H1 (cell line): ENCODE measurements at regions not wholly inside any gene's neighbourhood (a gene's known extent, or its start where the extent isn't known, plus 50 kb on each side); places are given as distances from the start of the nearest gene placed in this dataset.

Experiments used
- CTCF ChIA-PET: fragments of 300-600 bp; sonication (Branson Sonifier 250); formaldehyde crosslinking; loops from one replicate; lab custom pipeline; 2021; ENCODE audit not compliant: partially characterized antibody; lab: Charles Lee
- POLR2A ChIA-PET: fragments of 300-600 bp; sonication (Branson Sonifier 250); formaldehyde crosslinking; loops from one replicate; lab custom pipeline; 2021; ENCODE audit warnings: inconsistent platforms; ENCODE audit not compliant: partially characterized antibody; lab: Charles Lee
- DNase-seq, 2 experiments: peaks; one replicate each; pipeline versions ENCODE4 v3.0.0 to v3.0.0-alpha.2; 2010 to 2022; ENCODE audit warnings: low spot score in 2 of 2, low read depth in 1 of 2, mixed read lengths in 1 of 2
- FAIRE-seq: peaks from 2 replicates; lab custom pipeline; 2011; peaks lifted over from hg19 to GRCh38; lab: Jason Lieb, UNC
- H2AFZ ChIP-seq: 2 replicates; pipeline ENCODE4 v1.8.1; 2012; ENCODE audit warnings: low read length, inconsistent platforms
- H2AK5ac ChIP-seq: 2 replicates; pipeline ENCODE4 v1.6.1; 2013; ENCODE audit warnings: low read depth, low read length
- H2BK120ac ChIP-seq: replicated peaks from 2 replicates; pipeline ENCODE3; 2013; ENCODE audit warnings: low read depth, low read length, inconsistent platforms
- H2BK12ac ChIP-seq: 2 replicates; pipeline ENCODE4 v1.6.1; 2013; ENCODE audit warnings: low read depth, low read length
- H2BK15ac ChIP-seq: 2 replicates; pipeline ENCODE4 v1.6.1; 2013; ENCODE audit warnings: low read length
- H2BK20ac ChIP-seq: 2 replicates; pipeline ENCODE4 v1.6.1; 2013; ENCODE audit warnings: low read length
- H2BK5ac ChIP-seq: 2 replicates; pipeline ENCODE4 v1.6.1; 2013; ENCODE audit warnings: low read depth, low read length
- H3K14ac ChIP-seq: 2 replicates; pipeline ENCODE4 v1.6.1; 2013; ENCODE audit warnings: inconsistent platforms; ENCODE audit not compliant: insufficient read length
- H3K18ac ChIP-seq: 2 replicates; pipeline ENCODE4 v1.6.1; 2013; ENCODE audit warnings: low read length; ENCODE audit errors: extremely low read depth
- H3K23ac ChIP-seq: 2 replicates; pipeline ENCODE4 v1.6.1; 2013; ENCODE audit warnings: inconsistent platforms; ENCODE audit not compliant: insufficient read length
- H3K23me2 ChIP-seq: 2 replicates; pipeline ENCODE4 v1.6.1; 2013; ENCODE audit warnings: low read depth, low read length
- H3K27ac ChIP-seq: 2 replicates; pipeline ENCODE4 v1.6.1; 2011; ENCODE audit warnings: low read depth, low read length, inconsistent platforms
- H3K27me3 ChIP-seq, 4 experiments: replicated peaks in 1 of 4; 1 replicate in 1 of 4; 2 replicates in 3 of 4; pipeline versions ENCODE4 v1.6.1 to v1.8.1; 2011 to 2013; ENCODE audit warnings: low read length in 3 of 4, mild to moderate bottlenecking in 3 of 4, inconsistent platforms in 2 of 4, mixed read lengths in 2 of 4, moderate library complexity in 1 of 4; ENCODE audit not compliant: control insufficient read depth in 3 of 4, insufficient read depth in 3 of 4; ENCODE audit errors: extremely low read depth in 1 of 4
- H3K36me3 ChIP-seq, 4 experiments: 2 replicates each; pipeline versions ENCODE4 v1.6.1 to v1.8.1; 2011 to 2013; ENCODE audit warnings: mild to moderate bottlenecking in 4 of 4, low read length in 3 of 4, moderate library complexity in 2 of 4, control low read depth in 1 of 4, inconsistent platforms in 1 of 4; ENCODE audit not compliant: insufficient read depth in 4 of 4, control insufficient read depth in 2 of 4
- H3K4ac ChIP-seq: replicated peaks from 2 replicates; pipeline ENCODE3; 2013; ENCODE audit warnings: low read length, low read depth, mixed read lengths, inconsistent platforms; ENCODE audit not compliant: insufficient read length
- H3K4me1 ChIP-seq, 4 experiments: replicated peaks in 1 of 4; 1 replicate in 1 of 4; 2 replicates in 3 of 4; pipeline versions ENCODE4 v1.6.1 to v1.8.1; 2011 to 2013; ENCODE audit warnings: low read length in 3 of 4, inconsistent platforms in 2 of 4, mixed read lengths in 1 of 4; ENCODE audit not compliant: insufficient read depth in 4 of 4, control insufficient read depth in 3 of 4
- H3K4me2 ChIP-seq, 2 experiments: 2 replicates each; pipeline versions ENCODE4 v1.6.1 to v1.8.1; 2011 to 2013; ENCODE audit warnings: low read depth in 2 of 2, low read length in 2 of 2, control low read depth in 1 of 2, inconsistent platforms in 1 of 2, mild to moderate bottlenecking in 1 of 2; ENCODE audit not compliant: insufficient read depth in 1 of 2
- H3K4me3 ChIP-seq, 4 experiments: fragments of 200-600, 300-600 bp in 1 of 4; sonication (generic), shearing (Covaris generic), sonication (Bioruptor Twin) in 1 of 4; 2 replicates each; pipeline versions ENCODE4 v1.5.1 to v1.8.1; 2011 to 2016; ENCODE audit warnings: low read length in 4 of 4, low read depth in 3 of 4, control low read depth in 2 of 4, inconsistent platforms in 2 of 4, mild to moderate bottlenecking in 2 of 4, mixed read lengths in 1 of 4, moderate library complexity in 1 of 4; ENCODE audit not compliant: insufficient read depth in 2 of 4; ENCODE audit errors: extremely low read depth in 1 of 4
- H3K56ac ChIP-seq: replicated peaks from 2 replicates; pipeline ENCODE3; 2013; ENCODE audit warnings: low read depth, mild to moderate bottlenecking, mixed read lengths, low read length, inconsistent platforms; ENCODE audit not compliant: insufficient read length
- H3K79me1 ChIP-seq: 2 replicates; pipeline ENCODE4 v1.6.1; 2013; ENCODE audit warnings: low read depth, low read length, control low read depth
- H3K79me2 ChIP-seq, 2 experiments: 2 replicates each; pipeline versions ENCODE4 v1.6.1 to v1.8.1; 2012 to 2013; ENCODE audit warnings: low read length in 2 of 2, mild to moderate bottlenecking in 2 of 2, inconsistent platforms in 1 of 2; ENCODE audit not compliant: insufficient read depth in 2 of 2, control insufficient read depth in 1 of 2
- H3K9ac ChIP-seq, 4 experiments: replicated peaks in 1 of 4; 1 replicate in 1 of 4; 2 replicates in 3 of 4; pipeline versions ENCODE4 v1.6.1 to v1.8.1; 2011 to 2013; ENCODE audit warnings: low read depth in 3 of 4, low read length in 3 of 4, control low read depth in 2 of 4, mild to moderate bottlenecking in 2 of 4, moderate library complexity in 2 of 4, inconsistent platforms in 1 of 4; ENCODE audit errors: extremely low read depth in 1 of 4
- H3K9me3 ChIP-seq, 2 experiments: 2 replicates each; pipeline versions ENCODE4 v1.6.1 to v1.8.1; 2012 to 2013; ENCODE audit warnings: mild to moderate bottlenecking in 2 of 2, moderate library complexity in 2 of 2, control low read depth in 1 of 2, inconsistent platforms in 1 of 2, low read depth in 1 of 2, low read length in 1 of 2, mixed read lengths in 1 of 2; ENCODE audit not compliant: insufficient read depth in 2 of 2
- H4K20me1 ChIP-seq, 2 experiments: replicated peaks in 1 of 2; 2 replicates each; pipeline versions ENCODE3 to v1.8.1; 2011 to 2013; ENCODE audit warnings: inconsistent platforms in 2 of 2, low read length in 2 of 2, mild to moderate bottlenecking in 1 of 2; ENCODE audit not compliant: insufficient read depth in 2 of 2, control insufficient read depth in 1 of 2
- H4K5ac ChIP-seq: 2 replicates; pipeline ENCODE4 v1.6.1; 2013; ENCODE audit warnings: low read length, low read depth, mixed read lengths, inconsistent platforms; ENCODE audit not compliant: insufficient read length
- H4K8ac ChIP-seq: 2 replicates; pipeline ENCODE4 v1.8.0; 2013; ENCODE audit warnings: mild to moderate bottlenecking, moderate library complexity, low read length, inconsistent platforms; ENCODE audit not compliant: insufficient read depth; ENCODE audit errors: extremely low read depth
- H4K91ac ChIP-seq: replicated peaks from 2 replicates; pipeline ENCODE3; 2013; ENCODE audit warnings: low read length, mixed read lengths, inconsistent platforms; ENCODE audit not compliant: insufficient read length
- ATF2 ChIP-seq: IDR thresholded peaks from 2 replicates; pipeline ENCODE4 v1.6.1; 2012; ENCODE audit warnings: low read length, inconsistent platforms
- CEBPB ChIP-seq: IDR thresholded peaks from 2 replicates; pipeline ENCODE4 v1.6.1; 2012; ENCODE audit warnings: low read depth, low read length
- CHD2 ChIP-seq: IDR thresholded peaks from 2 replicates; pipeline ENCODE4 v1.6.1; 2012; ENCODE audit warnings: low read length, improper control_type of control experiment
- CTCF ChIP-seq, 3 experiments: IDR thresholded peaks; 1 replicate in 2 of 3; 2 replicates in 1 of 3; pipeline versions ENCODE4 v1.5.1 to v1.6.1; 2011; ENCODE audit warnings: low read length in 3 of 3, mild to moderate bottlenecking in 3 of 3, inconsistent platforms in 2 of 3, low read depth in 1 of 3, moderate library complexity in 1 of 3; ENCODE audit not compliant: insufficient read depth in 1 of 3; ENCODE audit errors: control extremely low read depth in 1 of 3
- E2F6 ChIP-seq: IDR thresholded peaks from 2 replicates; pipeline ENCODE4 v1.6.1; 2012; ENCODE audit warnings: inconsistent platforms
- FOSL1 ChIP-seq: IDR thresholded peaks from 2 replicates; pipeline ENCODE4 v1.6.1; 2011; ENCODE audit warnings: mild to moderate bottlenecking, low read depth, low read length, moderate library complexity; ENCODE audit not compliant: insufficient read depth
- GABPA ChIP-seq: IDR thresholded peaks from 2 replicates; pipeline ENCODE4 v1.6.1; 2011; ENCODE audit warnings: mild to moderate bottlenecking, low read length, moderate library complexity, borderline replicate concordance; ENCODE audit not compliant: insufficient read depth
- PHF8 ChIP-seq: fragments of 200-600 bp; sonication (generic); conservative IDR thresholded peaks from 2 replicates; pipeline ENCODE4 v1.7.1; 2012; ENCODE audit warnings: low read depth, mild to moderate bottlenecking, inconsistent platforms, low read length, moderate library complexity
- SIN3A ChIP-seq, 2 experiments: IDR thresholded peaks in 1 of 2; conservative IDR thresholded peaks in 1 of 2; 2 replicates each; pipeline ENCODE4 v1.6.1; 2011 to 2012; ENCODE audit warnings: low read length in 2 of 2, improper control_type of control experiment in 1 of 2, low read depth in 1 of 2, mild to moderate bottlenecking in 1 of 2
- TEAD4 ChIP-seq: IDR thresholded peaks from 2 replicates; pipeline ENCODE4 v1.6.1; 2012; ENCODE audit warnings: low read depth, low read length, inconsistent platforms, mixed read lengths
- WGBS, 2 experiments: shearing (Covaris generic) in 1 of 2; methylation state at CpG; one replicate each; pipeline versions ENCODE4 v1.1.6 to v1.1.7; 2013 to 2015; ENCODE audit warnings: low lambda C conversion rate in 2 of 2, mixed read lengths in 2 of 2, inconsistent platforms in 1 of 2, low coverage in 1 of 2, missing lambda C conversion rate in 1 of 2; ENCODE audit not compliant: insufficient replicate concordance in 2 of 2, insufficient coverage in 1 of 2, insufficient read length in 1 of 2; ENCODE audit errors: extremely low coverage in 1 of 2, missing lambda C conversion rate in 1 of 2; 5-methylcytosine and 5-hydroxymethylcytosine counted together

- Histone ChIP-seq H3K27ac (no peak overlapping the region), H4K20me1 (no peaks in the 10 kb centered on the region), H2BK12ac (no peak overlapping the region), H3K23ac (no peak overlapping the region), H3K27me3 (no peaks in the 10 kb centered on the region), H3K9me3 (no peaks in the 10 kb centered on the region), H3K56ac (no peak overlapping the region), H4K5ac (no peak overlapping the region), H4K8ac (no peak overlapping the region), H2AK5ac (no peak overlapping the region), H3K4ac (no peak overlapping the region), H4K91ac (no peak overlapping the region), H2BK5ac (no peak overlapping the region), H3K4me3 (no peak overlapping the region), H3K79me1 (no peaks in the 10 kb centered on the region), H3K18ac (no peak overlapping the region), H3K23me2 (no peaks in the 10 kb centered on the region), H2AFZ (no peak overlapping the region), H3K9ac (no peak overlapping the region), H2BK20ac (no peak overlapping the region), H3K36me3 (no peaks in the 10 kb centered on the region), H3K4me2 (no peak overlapping the region), H3K14ac (no peak overlapping the region), H3K79me2 (no peaks in the 10 kb centered on the region), H2BK120ac (no peak overlapping the region), H3K4me1 (no peaks in the 10 kb centered on the region), H2BK15ac (no peak overlapping the region)
- DNase-seq (no peak), FAIRE-seq (no peak)
- POLR2A ChIA-PET = no interaction called here
- CTCF ChIA-PET = no interaction called here
- 95% methylated on average over 4 of the region's 4 CpGs; no CpG with 5 or more reads in 1 of the 2 experiments for WGBS, 2 experiments
- TF ChIP-seq ATF2 (no peak), CTCF (IDR thresholded peaks at IDR 0.05; ENCODE audit: control extremely low read depth in 1 of 3, insufficient read depth in 1 of 3, low read depth in 1 of 3, low read length in 3 of 3) (no peak), CEBPB (no peak), FOSL1 (no peak), GABPA (no peak), E2F6 (no peak), CHD2 (no peak), TEAD4 (no peak), PHF8 (no peak), SIN3A (conservative IDR thresholded peaks at IDR 0.05 in 1 of 2, IDR thresholded peaks at IDR 0.05 in 1 of 2; ENCODE audit: low read depth in 1 of 2, low read length in 2 of 2) (no peak)
These were observed 134.9 kb downstream of the C4orf33 start for GRCh38 chr4:129230846-129231245.
